Spleen (tissue), 11 donors: ENCODE measurements at regions not wholly inside any gene's neighbourhood (a gene's known extent, or its start where the extent isn't known, plus 50 kb on each side); places are given as distances from the start of the nearest gene placed in this dataset.

Experiments
- DNase-seq: peaks from one replicate; pipeline ENCODE4 v3.0.0-alpha.2; 2020
- H3K27ac ChIP-seq, 8 donors: fragments of 200-600 bp; sonication (generic) in 7 of 8; 1 replicate in 4 of 8; 2 replicates in 4 of 8; pipeline versions ENCODE4 v1.5.0 to v1.8.0; 2016 to 2021; ENCODE audit warnings: inconsistent platforms in 4 of 8, mild to moderate bottlenecking in 4 of 8, moderate library complexity in 1 of 8
- H3K27me3 ChIP-seq, 7 donors: fragments of 200-600 bp; sonication (generic) in 6 of 7; replicated peaks in 1 of 7; 1 replicate in 4 of 7; 2 replicates in 3 of 7; pipeline versions ENCODE4 v1.5.0 to v1.8.0; 2016 to 2021; ENCODE audit warnings: inconsistent platforms in 3 of 7, mild to moderate bottlenecking in 1 of 7
- H3K36me3 ChIP-seq, 6 donors: fragments of 200-600 bp; sonication (generic) in 5 of 6; 1 replicate in 4 of 6; 2 replicates in 2 of 6; pipeline versions ENCODE4 v1.5.0 to v1.8.0; 2016 to 2021; ENCODE audit warnings: inconsistent platforms in 2 of 6
- H3K4me1 ChIP-seq, 6 donors: fragments of 200-600 bp; sonication (generic) in 5 of 6; 1 replicate in 3 of 6; 2 replicates in 3 of 6; pipeline versions ENCODE4 v1.5.0 to v1.8.0; 2016 to 2021; ENCODE audit warnings: inconsistent platforms in 3 of 6
- H3K4me3 ChIP-seq, 8 donors: fragments of 200-600 bp; sonication (generic) in 7 of 8; 1 replicate in 4 of 8; 2 replicates in 4 of 8; pipeline versions ENCODE4 v1.5.0 to v1.8.0; 2016 to 2021; ENCODE audit warnings: inconsistent platforms in 4 of 8, mild to moderate bottlenecking in 4 of 8, moderate library complexity in 2 of 8
- H3K9me3 ChIP-seq, 8 donors: fragments of 200-600 bp; sonication (generic) in 7 of 8; 1 replicate in 4 of 8; 2 replicates in 4 of 8; pipeline versions ENCODE4 v1.5.0 to v1.8.0; 2016 to 2021; ENCODE audit warnings: inconsistent platforms in 4 of 8
- POLR2A ChIP-seq, 3 donors: fragments of 450-650 bp; IDR thresholded peaks; one replicate each; pipeline ENCODE4 v1.5.1; 2017; ENCODE audit warnings: antibody characterized with exemption in 3 of 3, mild to moderate bottlenecking in 1 of 3
- POLR2AphosphoS5 ChIP-seq, 3 donors: sonication (generic); formaldehyde crosslinking; IDR thresholded peaks; one replicate each; pipeline ENCODE4 v1.5.1; 2017; ENCODE audit warnings: antibody characterized with exemption in 3 of 3
- WGBS, 5 donors: extraction: QIAGEN DNeasy Blood & Tissue Kit in 3 of 5; methylation state at CpG; one replicate each; pipeline versions ENCODE4 v1.1.5 to v1.1.7; 2013 to 2018; 5-methylcytosine and 5-hydroxymethylcytosine counted together
- intact Hi-C: fragments of 100-400 bp; cut with DNase I; formaldehyde crosslinking; loops from one replicate; pipeline ENCODE4 v1.15.0; 2023; ENCODE audit warnings: low total_unique reads
- TF ChIP-seq, protein P1 (sequence below), 11 experiments: fragments of 200-600 bp in 7 of 11; fragments of 450-650 bp in 4 of 11; sonication (generic) in 4 of 11; IDR thresholded peaks in 8 of 11; conservative IDR thresholded peaks in 3 of 11; 1 replicate in 7 of 11; 2 replicates in 4 of 11; pipeline versions ENCODE4 v1.4.0 to v1.8.0; 2016 to 2021; ENCODE audit warnings: antibody characterized with exemption in 11 of 11, inconsistent platforms in 4 of 11, mild to moderate bottlenecking in 1 of 11
- donor health status: healthy with polysubstance abuse.
- donor health status: DM: no; HTN: no; CAD: no; lungs with moderate emphysema.
- donor health status: DM: no; HTN: no; CAD: no.
- donor health status: Bipolar disorder and iron deficiency.
- donor health status: healthy.
- donor health status: DM: no; HTN: no; CAD: no.
- donor health status: DM: yes; HTN: yes; CAD: no.

DNA sequence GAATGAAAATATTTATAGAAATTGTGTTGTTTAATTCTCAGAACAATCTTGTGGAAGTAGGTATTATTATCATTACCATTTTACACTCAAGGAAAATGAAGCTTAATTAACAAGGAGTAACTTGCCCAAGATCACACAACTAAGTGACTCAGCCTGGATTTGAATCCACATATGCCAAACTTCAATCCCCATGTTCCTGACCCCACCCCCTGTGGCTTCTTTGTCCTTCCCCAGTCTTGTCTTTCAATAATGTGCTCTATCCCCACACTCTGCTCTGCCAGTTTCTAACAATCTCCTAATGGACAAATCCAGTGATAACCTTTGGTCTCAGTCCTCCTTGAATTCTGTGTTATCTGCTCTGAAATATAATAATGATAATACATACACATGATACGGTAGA is 355.2 kb downstream of the BMP4 start:
- intact Hi-C loops, result no loop called here
- no peaks in the 10 kb centered on the region for H3K27me3 ChIP-seq
- 71 to 95% (median 83%) methylated on average over 1 of the region's 1 CpG for WGBS, 5 donors
- no peak for DNase-seq
- H3K4me1 ChIP-seq, result no peaks in the 10 kb centered on the region
- H3K27ac ChIP-seq, result no peak overlapping the region
- TF ChIP-seq, protein P1, sequence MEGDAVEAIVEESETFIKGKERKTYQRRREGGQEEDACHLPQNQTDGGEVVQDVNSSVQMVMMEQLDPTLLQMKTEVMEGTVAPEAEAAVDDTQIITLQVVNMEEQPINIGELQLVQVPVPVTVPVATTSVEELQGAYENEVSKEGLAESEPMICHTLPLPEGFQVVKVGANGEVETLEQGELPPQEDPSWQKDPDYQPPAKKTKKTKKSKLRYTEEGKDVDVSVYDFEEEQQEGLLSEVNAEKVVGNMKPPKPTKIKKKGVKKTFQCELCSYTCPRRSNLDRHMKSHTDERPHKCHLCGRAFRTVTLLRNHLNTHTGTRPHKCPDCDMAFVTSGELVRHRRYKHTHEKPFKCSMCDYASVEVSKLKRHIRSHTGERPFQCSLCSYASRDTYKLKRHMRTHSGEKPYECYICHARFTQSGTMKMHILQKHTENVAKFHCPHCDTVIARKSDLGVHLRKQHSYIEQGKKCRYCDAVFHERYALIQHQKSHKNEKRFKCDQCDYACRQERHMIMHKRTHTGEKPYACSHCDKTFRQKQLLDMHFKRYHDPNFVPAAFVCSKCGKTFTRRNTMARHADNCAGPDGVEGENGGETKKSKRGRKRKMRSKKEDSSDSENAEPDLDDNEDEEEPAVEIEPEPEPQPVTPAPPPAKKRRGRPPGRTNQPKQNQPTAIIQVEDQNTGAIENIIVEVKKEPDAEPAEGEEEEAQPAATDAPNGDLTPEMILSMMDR (IDR thresholded peaks at IDR 0.05 in 8 of 11, conservative IDR thresholded peaks at IDR 0.05 in 3 of 11), result no peak
- no peak for TF ChIP-seq POLR2A (IDR thresholded peaks at IDR 0.05)
- TF ChIP-seq POLR2AphosphoS5 (IDR thresholded peaks at IDR 0.05), result no peak
- H3K4me3 ChIP-seq, result no peak overlapping the region
- no peaks in the 10 kb centered on the region for H3K9me3 ChIP-seq
- H3K36me3 ChIP-seq, result no peaks in the 10 kb centered on the region

DNA sequence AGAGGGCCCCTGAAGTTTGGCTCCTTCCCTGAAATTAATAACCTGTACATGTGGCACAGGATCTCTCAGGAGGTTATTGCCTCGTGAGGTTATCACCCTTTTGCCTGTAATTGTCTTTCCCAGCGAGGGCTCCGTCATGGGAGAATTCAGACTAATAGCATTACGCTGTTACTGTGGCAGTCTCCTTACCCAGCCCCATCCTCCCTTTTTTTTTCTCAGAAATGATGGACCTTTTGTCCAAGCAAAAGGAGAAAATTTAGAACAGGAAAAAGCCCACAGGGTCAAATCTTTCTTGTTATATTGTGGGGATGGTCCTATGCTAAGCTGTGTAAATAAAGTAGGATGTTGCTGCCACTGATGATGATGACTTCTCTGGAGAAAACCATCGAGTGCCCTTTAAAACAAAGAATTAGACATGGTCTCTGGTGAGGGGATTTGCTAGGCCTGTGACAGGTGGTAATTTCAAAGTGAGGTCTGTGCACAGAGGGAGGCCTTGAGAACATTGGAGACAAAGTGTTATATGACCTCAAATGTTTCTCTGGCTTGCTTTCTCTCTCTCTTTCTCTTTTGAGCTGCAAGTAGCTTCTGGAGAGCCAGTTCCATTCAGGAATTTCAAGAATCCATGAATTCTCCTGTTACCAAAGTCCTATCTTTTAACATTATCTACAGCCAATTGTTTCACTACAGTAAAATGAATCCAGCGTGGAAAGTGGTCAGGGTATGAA is 357.2 kb downstream of the BMP4 start:
- Histone ChIP-seq H3K4me3 (no peak overlapping the region), H3K4me1 (no peaks in the 10 kb centered on the region), H3K9me3 (peaks cover 0 to 10% (median 2%) of the 10 kb centered on the region in 8 donors), H3K36me3 (no peaks in the 10 kb centered on the region), H3K27ac (no peak overlapping the region), H3K27me3 (no peaks in the 10 kb centered on the region)
- intact Hi-C loops, result no loop called here
- no peak for DNase-seq
- TF ChIP-seq POLR2A (IDR thresholded peaks at IDR 0.05) (no peak), POLR2AphosphoS5 (IDR thresholded peaks at IDR 0.05) (no peak)
- TF ChIP-seq, protein P1 (IDR thresholded peaks at IDR 0.05 in 8 of 11, conservative IDR thresholded peaks at IDR 0.05 in 3 of 11), result no peak
- WGBS, 5 donors, result 75 to 80% (median 80%) methylated on average over 6 of the region's 6 CpGs

DNA sequence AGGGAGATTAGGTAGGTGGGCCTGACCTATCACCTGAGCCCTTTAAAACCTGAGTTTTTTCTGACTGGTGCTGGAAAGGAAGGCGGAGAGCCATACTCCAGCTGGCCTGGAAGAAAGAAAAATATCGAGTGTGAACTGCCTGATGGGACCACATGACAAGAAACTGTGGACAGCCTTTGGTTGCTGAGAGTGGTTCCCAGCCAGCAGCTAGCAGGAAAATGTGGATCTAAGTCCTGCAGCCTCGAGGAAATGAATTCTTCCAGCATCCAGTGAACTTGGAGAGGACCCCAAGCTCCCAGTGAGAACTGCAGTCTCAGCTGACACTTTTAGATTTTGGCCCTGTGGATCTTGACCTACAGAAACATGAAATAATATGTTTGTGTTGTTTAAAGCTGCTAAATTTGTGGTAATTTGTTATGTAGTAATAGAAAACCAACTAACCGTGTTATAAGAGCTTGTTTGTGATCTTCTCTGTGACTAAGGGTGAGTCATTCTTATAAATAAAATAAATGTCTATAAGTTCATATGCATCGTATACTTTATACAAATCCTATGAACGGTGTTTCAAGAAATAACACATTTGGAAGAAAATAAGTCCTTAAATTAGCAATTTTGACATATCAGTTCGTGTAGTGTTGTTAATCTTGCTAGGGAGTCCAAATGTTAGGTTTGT is 359.6 kb downstream of the BMP4 start:
- no peaks in the 10 kb centered on the region for H3K27me3 ChIP-seq
- WGBS, 5 donors, result 75 to 88% (median 81%) methylated on average over 7 of the region's 7 CpGs
- no peak overlapping the region for H3K4me3 ChIP-seq
- intact Hi-C loops, result no loop called here
- no peak for DNase-seq
- H3K36me3 ChIP-seq, result no peaks in the 10 kb centered on the region
- H3K9me3 ChIP-seq, result peaks cover 0 to 12% (median 2%) of the 10 kb centered on the region in 8 donors
- H3K27ac ChIP-seq, result no peak overlapping the region
- TF ChIP-seq, protein P1 (IDR thresholded peaks at IDR 0.05 in 8 of 11, conservative IDR thresholded peaks at IDR 0.05 in 3 of 11), result no peak
- no peak for TF ChIP-seq POLR2AphosphoS5 (IDR thresholded peaks at IDR 0.05)
- H3K4me1 ChIP-seq, result no peaks in the 10 kb centered on the region

DNA sequence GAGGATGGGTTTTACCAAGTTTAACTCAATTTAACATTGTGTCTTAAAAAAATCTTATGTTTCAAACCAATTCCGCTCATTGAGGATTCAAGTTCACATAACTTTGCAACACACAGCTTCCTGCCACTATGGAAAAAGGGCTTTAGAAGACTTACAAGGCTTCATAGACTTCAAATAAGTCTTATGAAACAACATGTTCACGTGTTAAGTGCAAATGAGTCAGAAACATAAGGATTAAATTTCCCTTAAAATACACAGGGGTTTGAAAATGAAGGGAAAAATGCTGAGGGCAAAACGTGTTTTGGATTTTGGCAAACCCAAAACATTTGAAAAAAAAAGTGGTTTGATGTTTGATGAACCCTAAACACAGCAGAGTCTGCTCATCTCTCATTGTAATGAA is 364.8 kb downstream of the BMP4 start:
- WGBS, 5 donors, result 69 to 74% (median 71%) methylated on average over 3 of the region's 3 CpGs
- Histone ChIP-seq H3K27ac (no peak overlapping the region), H3K36me3 (no peaks in the 10 kb centered on the region), H3K9me3 (peaks cover 0 to 12% (median 2%) of the 10 kb centered on the region in 8 donors), H3K4me3 (no peak overlapping the region), H3K4me1 (no peaks in the 10 kb centered on the region), H3K27me3 (no peaks in the 10 kb centered on the region)
- intact Hi-C loops, result no loop called here
- no peak for DNase-seq
- TF ChIP-seq POLR2AphosphoS5 (IDR thresholded peaks at IDR 0.05), result no peak
- TF ChIP-seq, protein P1 (IDR thresholded peaks at IDR 0.05 in 8 of 11, conservative IDR thresholded peaks at IDR 0.05 in 3 of 11), result no peak
- no peak for TF ChIP-seq POLR2A (IDR thresholded peaks at IDR 0.05)
